Activated T-cell treated with anti-CD3 and anti-CD28 coated beads for 4 hours (primary cell): ENCODE measurements at regions not wholly inside any gene's neighbourhood (a gene's known extent, or its start where the extent isn't known, plus 50 kb on each side); places are given as distances from the start of the nearest gene placed in this dataset.
A peak's percentile ranks its signal among the peaks of the same experiment; 100 is the strongest.
"Not testable (repeated sequence)": the region's sequence is repeated elsewhere in the genome, so short reads cannot be mapped to it uniquely, and the experiment has no call there.

Experiments used
- DNase-seq: peaks from one replicate; pipeline ENCODE4 v3.0.0-alpha.2; 2020

- not testable (repeated sequence) for DNase-seq
These were observed 108.4 kb upstream of the NBPF19 start for GRCh38 chr1:149366402-149366801.

DNA sequence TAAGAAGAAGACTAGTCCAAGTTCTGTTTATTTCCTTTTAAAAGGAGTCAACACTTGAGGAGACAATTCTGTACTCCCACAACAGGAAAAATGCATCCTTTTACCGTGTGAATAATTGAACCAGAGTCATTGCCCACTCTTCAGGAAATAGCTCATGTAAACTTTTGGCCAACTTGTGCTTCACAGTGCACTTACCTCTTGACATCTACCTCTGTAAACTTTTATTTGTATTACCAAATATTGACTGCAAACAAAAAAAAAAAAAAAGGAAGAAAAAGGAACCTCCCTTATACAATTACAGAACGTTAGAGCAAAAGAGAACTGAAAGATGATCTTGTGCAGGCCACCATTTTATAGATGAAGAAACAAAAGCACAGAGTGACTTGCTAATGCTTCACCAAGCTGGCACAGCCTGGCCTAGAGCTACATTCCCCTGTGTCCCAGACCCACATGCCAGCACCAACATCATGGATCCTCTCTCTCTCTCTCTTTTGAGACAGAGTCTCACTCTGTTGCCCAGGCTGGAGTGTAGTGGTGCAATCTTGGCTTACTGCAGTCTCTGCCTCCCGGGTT, 107.3 kb upstream of the NBPF19 start:
- not testable (repeated sequence) for DNase-seq

DNA sequence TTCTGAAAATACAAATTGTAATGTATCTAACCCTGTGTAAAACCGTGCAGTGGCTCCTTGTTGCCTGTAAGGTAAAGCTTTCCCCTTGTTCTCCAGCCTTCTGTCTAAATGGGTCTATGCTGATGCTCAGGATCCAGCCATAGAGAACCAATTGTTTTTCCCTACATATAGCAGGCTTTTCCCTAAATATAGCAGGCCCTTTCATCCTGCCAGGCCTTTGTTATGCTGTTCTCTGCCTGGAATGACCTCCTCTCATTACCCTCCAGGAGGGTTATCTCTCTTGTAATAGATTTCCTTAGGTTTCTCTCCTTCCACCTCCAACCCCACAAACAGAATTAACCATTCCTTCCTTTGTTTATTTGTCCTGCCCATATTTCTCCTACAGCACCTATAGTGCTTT, 106.5 kb upstream of the NBPF19 start:
- not testable (repeated sequence) for DNase-seq

GRCh38 chr1:149369081-149369480, 105.8 kb upstream of the NBPF19 start:
- DNase-seq, result not testable (repeated sequence)

GRCh38 chr1:149371955-149372354, 102.9 kb upstream of the NBPF19 start:
- DNase-seq, result not testable (repeated sequence)

DNA sequence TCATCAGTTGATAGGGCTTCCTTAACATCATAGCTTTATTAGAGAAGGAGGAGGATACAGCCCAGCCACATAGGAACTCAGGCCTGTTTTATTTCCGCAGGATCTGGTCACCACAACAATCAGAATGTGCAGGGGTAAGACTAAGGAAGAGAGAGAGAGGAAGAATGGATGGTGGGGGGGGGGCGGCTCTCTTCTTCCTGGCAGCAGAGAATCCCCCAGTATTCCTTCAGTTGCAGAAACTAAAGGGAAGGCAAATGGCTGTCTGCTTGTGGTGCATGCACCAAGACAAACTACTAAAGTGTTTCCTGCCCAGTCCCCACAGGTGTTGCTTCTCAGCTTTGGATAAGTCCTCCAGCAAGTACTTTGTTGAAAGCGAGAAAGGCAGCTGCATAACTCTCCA, 96.4 kb upstream of the NBPF19 start:
- not testable (repeated sequence) for DNase-seq

DNA sequence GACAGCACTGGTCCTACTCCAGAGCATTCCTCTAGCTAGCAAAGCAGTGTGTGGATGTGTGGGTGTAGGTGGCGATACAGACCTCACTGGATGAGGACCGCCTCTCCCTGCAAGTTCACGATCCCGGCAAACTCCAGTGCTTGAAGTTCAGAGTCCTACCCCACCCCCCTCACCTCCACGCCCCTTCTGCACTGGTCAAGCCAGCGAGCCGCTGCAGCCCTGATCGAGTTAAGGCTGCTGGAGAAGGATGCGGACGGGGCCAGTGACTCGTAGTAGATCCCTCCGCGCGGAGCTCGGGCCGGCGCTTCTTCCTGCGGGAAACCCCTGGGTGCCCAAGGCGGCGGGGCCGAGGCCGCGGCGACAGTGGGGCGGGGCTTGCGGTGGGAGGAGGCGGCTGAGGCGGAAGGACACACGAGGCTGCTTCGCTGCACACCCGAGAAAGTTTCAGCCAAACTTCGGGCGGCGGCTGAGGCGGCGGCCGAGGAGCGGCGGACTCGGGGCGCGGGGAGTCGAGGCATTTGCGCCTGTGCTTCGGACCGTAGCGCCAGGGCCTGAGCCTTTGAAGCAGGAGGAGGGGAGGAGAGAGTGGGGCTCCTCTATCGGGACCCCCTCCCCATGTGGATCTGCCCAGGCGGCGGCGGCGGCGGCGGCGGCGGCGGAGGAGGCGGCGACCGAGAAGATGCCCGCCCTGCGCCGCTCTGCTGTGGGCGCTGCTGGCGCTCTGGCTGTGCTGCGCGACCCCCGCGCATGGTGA, 84.5 kb upstream of the NBPF19 start:
- DNase-seq, result peak; percentile 44

DNA sequence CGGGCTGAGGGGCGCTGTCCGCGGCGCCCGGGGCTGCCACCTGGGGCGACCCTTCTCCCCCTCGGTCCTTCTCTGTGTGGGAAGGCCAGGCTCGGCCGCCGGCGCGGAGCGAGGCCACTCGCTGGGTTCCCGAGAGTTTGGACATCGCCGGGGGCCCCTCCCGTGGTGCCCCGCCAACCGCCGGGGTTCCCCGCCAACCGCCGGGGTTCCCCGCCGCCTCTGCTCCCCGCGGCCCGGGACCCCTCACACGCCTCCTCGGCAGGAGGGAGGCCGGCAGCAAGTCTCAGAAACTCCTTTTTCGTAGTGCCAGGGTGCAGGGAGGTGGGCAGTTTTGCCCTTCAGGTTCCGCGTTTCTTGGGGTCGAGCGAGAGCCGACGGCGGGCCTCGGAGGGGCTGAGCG, 83.9 kb upstream of the NBPF19 start:
- not testable (repeated sequence) for DNase-seq

- peak; percentile 40 for DNase-seq
These were observed 79.0 kb upstream of the NBPF19 start for GRCh38 chr1:149395802-149396201.

DNA sequence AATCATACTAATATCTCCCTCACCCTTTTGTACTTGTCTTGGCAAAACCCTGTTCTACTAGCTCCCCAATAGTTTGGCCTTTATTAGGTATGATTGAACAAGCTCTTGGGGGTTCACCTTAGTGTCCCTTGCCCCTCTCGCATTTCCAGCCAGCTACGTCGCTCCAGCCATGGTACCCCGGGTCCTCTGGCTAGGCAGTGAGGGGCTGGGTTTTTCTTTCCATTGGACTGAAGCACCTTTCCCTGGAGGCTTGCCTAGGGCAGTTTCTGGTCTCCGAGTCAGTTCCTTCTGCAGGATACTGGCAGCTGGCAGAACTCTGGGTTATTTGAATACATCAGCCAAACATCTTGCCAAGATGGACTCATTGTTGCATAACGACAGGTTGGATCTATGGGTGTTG, 76.3 kb upstream of the NBPF19 start:
- DNase-seq, result not testable (repeated sequence)

GRCh38 chr1:149408404-149408803, 66.4 kb upstream of the NBPF19 start:
- not testable (repeated sequence) for DNase-seq

DNA sequence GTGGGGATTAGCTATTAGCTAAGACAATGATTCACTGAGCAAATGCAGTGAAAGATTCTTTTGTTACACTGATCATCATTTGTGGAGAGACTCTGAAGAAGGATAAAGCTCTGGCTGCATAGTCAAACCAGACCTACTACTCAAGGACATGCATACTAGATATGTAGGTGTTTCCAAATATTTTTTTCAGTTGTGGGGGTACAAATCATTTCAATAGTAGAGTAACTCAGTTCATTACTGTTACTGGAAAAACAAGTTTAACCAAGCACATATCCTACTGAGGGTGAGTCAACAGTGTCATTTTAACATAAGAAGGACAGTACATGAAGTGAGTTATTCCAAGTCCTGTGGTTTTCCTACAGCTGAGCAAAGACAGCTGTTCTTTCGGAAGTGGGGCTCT, 59.5 kb upstream of the NBPF19 start:
- not testable (repeated sequence) for DNase-seq

DNA sequence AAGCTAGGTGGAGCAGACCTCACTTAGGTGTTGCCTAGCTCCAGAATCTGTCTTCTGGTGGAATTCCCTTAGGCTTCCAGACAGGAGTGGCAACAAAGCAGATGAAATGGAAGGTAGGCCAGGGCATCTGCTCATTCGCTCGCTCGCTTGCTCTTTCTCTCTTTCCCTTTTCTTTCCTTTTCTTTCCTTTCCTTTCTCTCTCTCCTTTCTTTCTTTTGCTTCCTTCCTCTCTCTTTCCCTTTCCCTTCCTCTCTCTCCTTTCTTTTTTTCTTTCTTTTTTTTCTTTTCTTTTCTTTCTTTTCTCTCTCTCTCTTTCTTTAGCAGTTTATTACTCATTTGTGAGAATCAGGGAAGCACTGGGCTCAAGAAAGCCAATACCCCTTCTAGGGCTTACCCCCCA, 56.1 kb upstream of the NBPF19 start:
- not testable (repeated sequence) for DNase-seq

DNA sequence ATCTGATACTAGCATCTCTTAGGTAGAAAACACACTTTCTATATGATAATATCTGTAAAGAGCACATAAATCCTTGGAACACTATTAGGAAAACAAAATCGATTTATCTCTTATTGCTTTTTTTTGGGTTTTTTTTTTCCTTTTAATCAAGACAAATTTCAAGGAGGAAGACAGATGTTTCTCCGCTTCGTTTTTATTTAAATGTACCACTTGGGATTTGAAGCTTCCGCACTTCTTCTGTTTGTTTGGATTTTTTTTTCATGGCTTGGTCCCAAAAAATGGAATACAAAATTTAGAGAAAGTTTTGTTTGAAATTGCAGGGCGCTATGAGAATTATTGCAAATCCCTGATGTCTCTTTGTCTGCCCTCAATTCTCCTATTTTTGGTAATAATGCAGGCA, 51.7 kb upstream of the NBPF19 start:
- not testable (repeated sequence) for DNase-seq
